Gastroesophageal sphincter (tissue), 3 donors: ENCODE measurements at regions not wholly inside any gene's neighbourhood (a gene's known extent, or its start where the extent isn't known, plus 50 kb on each side); places are given as distances from the start of the nearest gene placed in this dataset.

Experiments
- EP300 ChIP-seq: sonication (generic); formaldehyde crosslinking; IDR thresholded peaks from one replicate; pipeline ENCODE4 v1.6.1; 2017; ENCODE audit warnings: antibody characterized with exemption, mild to moderate bottlenecking
- POLR2A ChIP-seq, 2 donors: fragments of 450-650 bp; IDR thresholded peaks; one replicate each; pipeline ENCODE4 v1.6.1; 2017; ENCODE audit warnings: antibody characterized with exemption in 2 of 2, mild to moderate bottlenecking in 2 of 2, moderate library complexity in 1 of 2
- POLR2AphosphoS5 ChIP-seq: sonication (generic); formaldehyde crosslinking; IDR thresholded peaks from one replicate; pipeline ENCODE4 v1.6.1; 2017; ENCODE audit warnings: antibody characterized with exemption
- TF ChIP-seq, protein P1 (sequence below), 4 experiments: fragments of 200-600 bp in 2 of 4; fragments of 450-650 bp in 2 of 4; sonication (generic) in 1 of 4; IDR thresholded peaks; one replicate each; pipeline ENCODE4 v1.5.1; 2017 to 2019; ENCODE audit warnings: antibody characterized with exemption in 4 of 4, mild to moderate bottlenecking in 2 of 4, moderate library complexity in 2 of 4

DNA sequence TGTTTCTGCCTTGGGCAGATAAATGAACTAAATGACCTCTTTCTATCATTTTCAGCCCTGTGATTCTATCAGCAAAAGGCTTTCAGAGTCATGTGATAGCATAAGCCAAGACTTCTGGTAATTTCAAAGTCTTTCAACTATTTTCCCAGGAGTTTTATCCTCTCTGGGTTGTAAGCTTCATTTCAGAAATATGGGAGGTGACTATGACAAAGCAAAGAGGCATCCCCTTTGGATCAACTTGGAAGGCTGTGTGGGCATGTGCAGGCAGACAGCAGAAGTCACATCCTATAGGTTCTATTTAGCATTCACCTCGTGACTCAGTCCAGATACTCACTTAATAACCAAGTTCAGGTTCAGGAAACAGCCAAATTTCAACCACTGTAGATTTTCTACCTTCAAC is 149.0 kb upstream of the FST start:
- TF ChIP-seq, protein P1, sequence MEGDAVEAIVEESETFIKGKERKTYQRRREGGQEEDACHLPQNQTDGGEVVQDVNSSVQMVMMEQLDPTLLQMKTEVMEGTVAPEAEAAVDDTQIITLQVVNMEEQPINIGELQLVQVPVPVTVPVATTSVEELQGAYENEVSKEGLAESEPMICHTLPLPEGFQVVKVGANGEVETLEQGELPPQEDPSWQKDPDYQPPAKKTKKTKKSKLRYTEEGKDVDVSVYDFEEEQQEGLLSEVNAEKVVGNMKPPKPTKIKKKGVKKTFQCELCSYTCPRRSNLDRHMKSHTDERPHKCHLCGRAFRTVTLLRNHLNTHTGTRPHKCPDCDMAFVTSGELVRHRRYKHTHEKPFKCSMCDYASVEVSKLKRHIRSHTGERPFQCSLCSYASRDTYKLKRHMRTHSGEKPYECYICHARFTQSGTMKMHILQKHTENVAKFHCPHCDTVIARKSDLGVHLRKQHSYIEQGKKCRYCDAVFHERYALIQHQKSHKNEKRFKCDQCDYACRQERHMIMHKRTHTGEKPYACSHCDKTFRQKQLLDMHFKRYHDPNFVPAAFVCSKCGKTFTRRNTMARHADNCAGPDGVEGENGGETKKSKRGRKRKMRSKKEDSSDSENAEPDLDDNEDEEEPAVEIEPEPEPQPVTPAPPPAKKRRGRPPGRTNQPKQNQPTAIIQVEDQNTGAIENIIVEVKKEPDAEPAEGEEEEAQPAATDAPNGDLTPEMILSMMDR (IDR thresholded peaks at IDR 0.05) = no peak
- no peak for TF ChIP-seq POLR2AphosphoS5
- no peak for TF ChIP-seq POLR2A (IDR thresholded peaks at IDR 0.05)
- TF ChIP-seq EP300 = no peak
